ENCODE measurements at regions not wholly inside any gene's neighbourhood (a gene's known extent, or its start where the extent isn't known, plus 50 kb on each side); places are given as distances from the start of the nearest gene placed in this dataset.
"Not testable (repeated sequence)": the region's sequence is repeated elsewhere in the genome, so short reads cannot be mapped to it uniquely, and the experiment has no call there.

DNA sequence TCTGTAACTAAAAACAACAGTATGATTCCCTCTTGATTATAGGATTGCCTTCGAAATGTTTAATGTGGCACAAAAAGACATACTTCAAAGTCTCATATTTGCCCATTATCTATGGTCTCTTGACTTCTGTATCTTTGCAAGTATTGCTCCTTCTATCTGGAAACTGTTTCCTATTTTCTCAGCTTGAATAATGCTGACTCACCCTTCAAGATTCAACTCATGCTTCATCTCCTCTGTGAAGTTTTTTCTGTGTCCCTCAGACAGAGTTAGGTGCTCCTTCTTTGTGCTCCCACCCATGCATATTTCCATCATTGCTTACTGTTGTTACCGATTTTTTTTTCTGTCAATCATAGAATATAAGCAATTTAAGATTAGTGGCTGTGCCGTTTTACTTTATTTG, 192.8 kb upstream of the ROBO1 start:
- ATAC-seq (no peak), DNase-seq (no peak)

DNA sequence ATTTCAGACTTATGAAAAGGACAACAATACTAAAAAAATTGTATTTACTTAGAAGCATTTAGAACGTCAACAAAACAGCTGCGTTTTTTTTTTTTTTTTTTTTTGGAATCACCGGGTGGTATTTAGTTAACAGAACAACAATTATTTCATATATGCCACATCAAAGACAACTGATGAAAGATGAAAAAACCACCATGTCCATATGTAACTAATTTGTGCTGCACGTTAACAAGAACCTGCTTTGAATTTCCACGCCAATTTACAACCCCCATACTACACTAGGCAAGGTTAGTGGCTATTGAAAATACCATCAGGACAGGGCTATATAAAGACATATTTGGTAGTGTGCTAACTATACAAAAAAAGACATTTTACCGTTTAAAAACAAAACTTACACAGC, 189.3 kb upstream of the ROBO1 start:
- DNase-seq (no peak), ATAC-seq (no peak)

DNA sequence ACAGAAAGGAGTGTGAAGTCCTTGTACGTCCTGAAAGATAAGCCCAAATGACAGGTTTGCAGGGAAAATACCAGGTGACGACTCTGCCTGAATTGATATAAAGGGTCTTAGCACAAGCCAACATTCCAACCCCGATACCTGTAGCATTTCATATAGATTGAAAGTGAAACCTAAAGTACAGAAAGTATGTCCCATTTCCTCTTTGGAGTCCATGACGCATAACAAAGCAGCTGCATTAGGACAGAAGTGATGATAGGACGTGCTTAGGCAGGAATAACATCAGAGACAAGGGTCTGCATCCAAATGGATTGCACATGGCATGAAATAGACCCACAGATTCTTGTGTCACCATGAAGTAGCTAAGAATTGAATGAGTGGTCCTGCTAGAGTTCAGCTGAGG, 187.0 kb upstream of the ROBO1 start:
- no peak for ATAC-seq

DNA sequence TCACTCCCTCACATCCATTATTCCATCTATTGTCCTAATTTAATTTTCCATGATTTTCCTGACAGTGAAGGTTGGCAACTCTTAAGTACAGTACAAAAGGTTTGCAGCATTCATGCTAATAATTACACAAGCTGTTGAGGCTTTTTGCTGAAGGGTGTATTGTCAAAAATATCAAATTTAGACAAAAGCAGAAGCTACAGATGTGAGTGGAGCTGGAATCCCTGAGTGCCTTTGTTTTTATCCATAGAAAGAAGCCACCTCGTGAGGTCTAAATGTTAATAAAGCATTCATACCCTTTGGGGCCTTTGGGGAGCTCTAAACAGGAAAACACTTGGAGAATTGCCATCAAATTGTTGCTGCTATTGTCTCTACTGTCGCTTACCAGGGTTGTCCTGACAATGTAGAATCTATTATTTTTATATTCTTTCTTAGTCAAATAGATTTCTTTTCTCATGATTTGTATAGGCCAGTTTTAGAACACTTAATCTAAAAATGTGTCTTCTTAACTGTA, 185.8 kb upstream of the ROBO1 start:
- DNase-seq, result no peak
- no peak for ATAC-seq

More for the DNA sequence above, 187.0 kb upstream of the ROBO1 start:
- DNase-seq, result no peak

DNA sequence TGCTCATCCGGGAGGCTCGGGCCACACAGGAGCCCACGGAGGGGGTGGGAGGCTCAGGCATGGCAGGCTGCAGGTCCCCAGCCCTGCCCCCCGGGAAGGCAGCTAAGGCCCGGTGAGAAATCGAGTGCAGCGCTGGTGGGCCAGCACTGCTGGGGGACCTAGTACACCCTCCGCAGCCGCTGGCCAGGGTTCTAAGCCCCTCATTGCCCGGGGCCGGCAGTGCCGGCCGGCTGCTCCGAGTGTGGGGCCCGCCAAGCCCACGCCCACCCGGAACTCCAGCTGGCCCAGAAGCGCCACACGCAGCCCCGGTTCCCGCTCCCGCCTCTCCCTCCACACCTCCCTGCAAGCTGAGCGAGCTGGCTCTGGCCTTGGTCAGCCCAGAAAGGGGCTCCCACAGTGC, 183.6 kb upstream of the ROBO1 start:
- DNase-seq, ATAC-seq: not testable (repeated sequence)

DNA sequence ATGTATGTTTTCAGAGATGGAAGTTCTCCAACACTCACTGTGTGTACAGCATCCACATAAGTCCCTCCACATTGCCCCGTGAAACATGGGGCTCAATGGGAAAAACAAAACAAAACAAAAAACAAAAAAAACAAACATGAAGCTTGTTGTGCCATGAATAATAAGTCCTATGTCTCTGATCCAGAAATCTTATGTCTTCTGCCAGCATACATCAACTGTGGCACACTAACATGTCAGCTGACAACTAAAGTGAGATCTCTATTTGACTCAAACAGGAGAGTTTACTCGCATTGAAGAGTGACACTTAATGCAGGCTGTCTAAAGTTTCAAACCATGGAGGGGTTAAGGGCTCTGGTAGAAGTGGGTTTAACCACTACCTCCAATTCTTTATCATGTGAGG, 180.2 kb upstream of the ROBO1 start:
- ATAC-seq (no peak), DNase-seq (no peak)

DNA sequence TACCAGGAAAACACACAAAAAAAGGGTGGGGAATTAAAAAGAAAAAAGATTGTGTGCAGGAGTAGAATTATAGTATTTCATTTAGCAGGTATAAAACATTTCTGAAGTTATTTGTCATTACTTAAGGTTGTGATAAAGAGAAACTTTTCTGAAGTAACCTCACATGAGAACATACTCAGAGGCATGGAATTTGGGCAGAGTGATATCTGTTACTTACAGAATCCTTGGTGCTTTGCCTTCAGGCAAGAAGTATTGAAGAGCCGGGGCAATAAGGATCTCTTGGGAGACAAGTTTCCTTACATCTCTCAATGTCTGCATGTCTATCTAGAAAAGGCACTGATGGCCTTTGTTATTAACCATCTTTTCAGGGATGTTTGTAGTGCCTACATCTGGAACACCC, 179.7 kb upstream of the ROBO1 start:
- ATAC-seq, result no peak
- no peak for DNase-seq

DNA sequence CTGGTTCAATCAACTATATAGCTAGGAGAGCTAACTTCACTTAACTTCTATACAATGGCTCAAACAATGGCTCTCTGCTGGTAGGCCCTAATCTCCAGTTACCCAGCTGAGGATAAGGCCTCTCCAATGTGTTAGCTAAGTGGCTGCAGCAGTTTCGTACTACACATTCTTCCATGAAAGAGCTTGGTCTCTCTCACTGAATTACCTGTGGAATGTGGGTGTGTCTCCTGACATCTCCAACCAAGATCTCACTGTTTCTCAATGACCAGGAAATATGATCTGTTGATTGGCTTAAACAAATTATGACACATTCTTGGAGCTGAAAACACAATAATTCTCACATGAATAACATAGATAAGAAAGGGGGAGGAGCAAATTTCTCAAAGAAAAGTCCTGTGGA, 169.8 kb upstream of the ROBO1 start:
- no peak for DNase-seq

DNA sequence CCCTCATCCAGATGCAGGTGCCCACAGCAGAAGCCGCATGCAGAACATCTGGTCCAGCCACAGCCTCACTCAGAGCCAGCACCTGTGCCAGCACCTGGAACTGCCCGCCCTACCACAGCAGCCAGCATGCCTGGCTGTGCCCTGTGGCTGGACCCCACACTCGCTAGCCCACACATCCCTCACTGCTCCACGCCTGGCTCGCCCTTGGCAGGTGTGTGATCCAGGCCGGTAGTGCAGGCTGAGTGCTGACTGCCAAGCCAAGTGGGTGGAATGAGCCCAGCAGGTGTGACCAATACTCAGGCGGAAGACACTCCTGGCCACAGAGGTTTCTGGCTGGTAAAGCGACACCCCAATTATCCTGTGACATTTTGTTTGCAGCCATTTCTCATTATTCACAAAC, 162.4 kb upstream of the ROBO1 start:
- DNase-seq, result no peak
- ATAC-seq, result no peak

More for the DNA sequence above, 169.8 kb upstream of the ROBO1 start:
- no peak for ATAC-seq

DNA sequence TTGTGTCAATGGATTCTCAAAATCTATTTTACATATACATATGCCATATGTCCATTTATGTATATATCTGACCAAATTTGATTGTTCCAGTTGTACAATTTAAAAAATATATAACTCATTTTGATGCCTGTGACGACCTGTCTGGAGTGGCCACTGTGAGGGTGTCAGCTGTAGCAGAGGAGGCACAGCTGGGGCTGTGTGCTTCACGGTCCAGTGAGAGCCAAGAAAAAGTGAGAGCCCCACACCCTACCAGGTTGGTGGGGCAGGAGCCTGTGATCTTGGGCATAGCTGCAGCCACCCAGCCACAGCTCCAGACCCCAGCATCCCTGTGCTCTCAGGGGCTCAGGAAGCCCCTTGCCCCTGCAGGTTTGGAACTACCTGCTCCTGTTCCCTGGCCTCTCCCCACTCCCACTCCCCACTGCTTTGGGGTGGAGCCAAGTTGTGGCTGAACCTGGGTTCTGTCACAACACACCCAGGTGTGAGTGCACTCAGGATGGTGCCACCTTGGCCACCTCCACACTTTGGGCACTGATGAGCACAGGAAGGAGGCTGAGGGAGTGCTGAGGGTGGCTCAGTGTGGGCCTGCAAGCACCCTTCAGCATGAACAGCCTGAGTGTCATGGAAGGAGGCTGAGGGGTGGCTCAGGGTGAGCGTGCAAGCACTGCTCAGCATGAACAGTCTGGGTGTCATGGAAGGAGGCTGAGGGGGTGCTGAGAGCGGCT, 161.1 kb upstream of the ROBO1 start:
- ATAC-seq (no peak), DNase-seq (no peak)

DNA sequence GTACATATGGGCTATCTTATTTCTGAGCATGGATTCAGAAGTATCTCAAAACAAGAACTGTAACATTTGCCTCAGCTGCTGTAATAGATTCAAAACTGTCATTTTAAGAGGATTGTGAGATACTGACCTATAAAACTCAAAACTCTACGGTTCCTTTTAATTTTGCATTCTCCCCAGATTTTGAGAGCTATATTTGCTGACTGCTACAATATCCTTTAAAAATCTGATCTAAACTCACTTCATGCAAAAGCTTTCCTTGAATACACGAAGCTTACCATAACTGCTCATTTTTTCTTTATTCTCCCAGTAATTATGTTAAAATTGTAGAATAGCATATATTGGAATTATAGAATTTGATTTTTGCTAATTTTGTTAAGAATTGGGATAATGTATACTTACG, 158.7 kb upstream of the ROBO1 start:
- no peak for ATAC-seq
- DNase-seq, result no peak

DNA sequence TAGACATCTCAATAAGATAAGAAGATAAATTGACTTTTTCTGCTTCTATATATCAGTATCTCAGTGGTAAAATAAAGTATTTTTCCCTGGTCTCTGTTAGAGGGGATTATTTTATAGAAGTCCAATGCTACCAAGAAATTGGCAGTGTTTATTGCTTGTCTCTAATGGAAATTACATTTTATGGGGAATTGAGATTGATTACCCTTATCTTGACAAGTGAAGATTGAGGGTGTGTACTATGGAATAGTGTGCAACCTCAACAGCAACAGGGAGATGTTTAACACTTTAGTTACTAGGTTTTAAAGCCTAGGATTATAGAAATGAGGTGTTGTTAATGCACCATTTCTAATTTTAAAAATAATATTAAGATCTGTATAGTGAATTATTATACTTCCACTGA, 154.8 kb upstream of the ROBO1 start:
- ATAC-seq, result no peak

DNA sequence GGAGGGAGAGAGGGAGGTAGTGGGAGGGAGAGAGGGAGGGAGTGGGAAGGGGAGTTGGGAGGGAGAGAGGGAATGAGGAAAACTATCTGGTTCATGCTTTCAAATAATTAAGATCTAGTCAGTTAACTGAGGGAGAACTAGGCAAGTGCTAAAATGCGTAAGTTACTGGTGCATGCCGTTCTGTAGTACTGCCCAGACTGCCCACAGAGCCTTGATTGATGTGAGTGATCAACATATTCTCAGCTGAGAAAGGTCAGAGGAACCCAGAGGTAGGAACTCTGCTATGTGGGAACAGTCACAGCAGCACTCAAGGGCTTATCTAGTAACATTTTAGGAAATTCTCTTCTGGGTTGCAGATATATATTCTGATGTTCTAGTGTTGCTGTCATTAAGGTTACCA, 149.8 kb upstream of the ROBO1 start:
- ATAC-seq, result no peak

More for the DNA sequence above, 154.8 kb upstream of the ROBO1 start:
- no peak for DNase-seq

DNA sequence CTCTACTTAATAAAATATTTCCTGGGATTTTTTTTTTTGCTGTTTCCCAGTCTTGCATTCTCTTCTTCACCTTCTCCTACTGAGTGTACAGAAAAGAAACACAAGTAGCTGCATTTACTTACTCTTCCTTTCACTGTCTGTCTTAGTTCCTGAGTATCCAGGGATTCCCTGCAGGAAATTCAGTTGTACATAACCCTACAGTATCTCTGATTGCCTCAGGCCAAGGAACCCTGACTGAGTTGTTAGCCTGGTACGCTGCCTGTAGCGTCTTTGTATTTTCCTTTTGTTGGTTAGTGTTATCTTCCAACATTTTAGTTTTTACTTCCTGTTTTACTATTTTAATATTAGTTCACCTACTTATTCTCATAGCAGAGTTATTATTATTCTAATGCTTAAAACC, 142.5 kb upstream of the ROBO1 start:
- ATAC-seq (no peak), DNase-seq (no peak)

More for the DNA sequence above, 149.8 kb upstream of the ROBO1 start:
- DNase-seq, result no peak

DNA sequence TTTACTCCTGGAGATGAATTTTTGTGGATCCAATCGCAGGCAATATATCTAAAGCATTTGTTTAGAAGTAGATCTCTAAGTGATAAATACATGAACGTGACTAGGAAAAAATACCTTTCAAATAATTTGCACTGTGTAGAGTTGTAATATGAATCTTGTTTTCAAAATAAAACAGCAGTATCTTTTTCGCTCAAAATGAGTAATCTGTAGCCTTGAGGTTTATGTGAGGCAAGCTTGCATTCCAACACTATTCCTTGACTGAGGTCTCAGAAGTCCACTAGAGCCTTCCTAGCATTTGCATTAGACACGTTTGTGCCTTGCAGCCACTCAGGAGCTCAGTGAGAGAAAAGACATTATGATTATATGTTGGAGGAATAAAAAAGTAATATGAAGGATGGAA, 138.3 kb upstream of the ROBO1 start:
- DNase-seq, result no peak
- ATAC-seq, result no peak

DNA sequence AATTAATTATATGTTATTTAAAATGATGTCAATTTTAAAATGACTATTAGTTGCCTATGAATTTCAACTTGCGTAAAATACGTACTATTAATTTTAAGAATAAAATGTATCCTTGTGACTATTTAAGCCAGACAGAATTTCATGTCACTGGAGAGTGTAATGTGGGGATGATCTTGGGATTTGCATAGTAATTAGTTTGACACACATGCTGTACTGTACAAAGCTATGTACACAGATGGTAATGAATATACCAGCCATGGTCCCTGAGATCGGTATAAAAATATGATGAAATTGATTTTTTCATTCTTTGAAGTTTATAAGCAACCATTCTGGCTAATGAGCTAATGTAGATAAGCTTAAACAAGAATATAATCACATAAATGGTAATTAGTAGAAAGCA, 134.4 kb upstream of the ROBO1 start:
- DNase-seq (no peak), ATAC-seq (no peak)

DNA sequence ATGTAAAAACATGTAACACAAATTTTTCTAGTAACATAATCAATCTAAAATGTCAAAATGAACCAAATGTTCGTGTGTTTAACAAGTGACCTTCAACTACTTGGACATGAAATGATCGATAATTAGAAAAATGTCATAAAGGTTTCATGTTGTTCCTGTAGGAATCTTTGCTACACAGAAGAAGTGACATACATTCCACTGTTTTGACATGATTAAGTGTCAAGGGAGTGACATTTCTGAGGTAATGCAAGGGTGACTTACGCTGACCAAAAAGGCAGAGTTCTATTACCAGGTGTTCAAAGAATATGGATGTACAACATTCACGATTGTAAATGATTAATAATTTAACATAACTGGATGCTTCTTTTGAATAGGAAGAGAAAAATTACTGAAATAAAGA, 131.1 kb upstream of the ROBO1 start:
- ATAC-seq (no peak), DNase-seq (no peak)

DNA sequence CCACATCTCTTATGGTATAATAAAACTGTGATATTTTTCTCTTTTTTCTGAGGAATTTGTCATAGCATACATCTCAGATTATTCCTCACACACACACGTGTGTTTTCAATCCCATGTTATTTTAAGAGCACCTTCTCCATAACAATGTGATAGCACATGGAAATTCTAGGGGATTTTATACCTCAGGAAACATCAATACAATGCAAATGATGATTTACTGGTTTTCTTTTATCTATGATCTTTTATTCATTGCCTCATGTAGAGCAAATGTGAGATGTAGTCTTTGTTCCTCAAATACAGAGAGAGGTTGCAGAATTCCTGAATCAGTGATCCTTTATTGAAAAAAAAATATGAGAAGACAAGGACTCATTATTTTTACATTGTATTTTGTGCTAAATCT, 128.3 kb upstream of the ROBO1 start:
- ATAC-seq (no peak), DNase-seq (no peak)

DNA sequence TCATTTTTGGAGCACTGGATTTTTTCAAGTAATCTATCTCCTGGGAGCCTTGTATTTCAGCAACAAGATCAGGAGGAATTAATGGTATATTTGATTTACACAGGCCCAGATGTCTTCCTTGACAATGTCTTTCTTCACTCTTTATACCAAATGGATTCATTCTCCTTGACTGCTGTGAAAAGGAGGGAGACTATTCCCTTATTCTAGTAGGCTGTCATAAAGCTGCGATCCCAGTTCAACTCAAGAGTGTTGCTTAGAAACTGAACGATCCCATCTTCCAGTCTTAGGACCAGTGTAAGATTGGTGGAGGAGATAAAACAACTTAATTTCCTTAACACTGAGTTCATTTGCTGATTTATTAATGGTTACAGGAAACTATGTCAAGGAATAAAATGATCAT, 119.4 kb upstream of the ROBO1 start:
- no peak for ATAC-seq
- no peak for DNase-seq

DNA sequence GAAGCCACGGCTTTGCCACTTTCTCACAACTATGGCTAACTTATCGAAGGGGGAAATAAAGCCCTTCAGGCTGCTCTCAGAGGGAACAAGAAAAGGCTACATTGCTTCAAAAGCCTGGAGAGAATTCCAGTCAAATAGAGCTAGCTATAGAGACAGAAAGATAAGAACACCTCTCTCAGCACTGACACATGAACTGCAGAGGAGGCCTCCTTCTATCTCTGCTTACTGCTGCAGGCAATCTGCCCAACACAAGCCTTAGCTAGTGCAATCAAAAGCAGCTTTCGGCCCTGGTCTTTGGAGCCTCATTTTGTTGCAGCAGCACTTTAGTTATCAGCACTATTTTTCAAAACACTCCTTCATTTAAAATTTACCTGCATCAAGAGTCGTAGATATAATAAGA, 118.4 kb upstream of the ROBO1 start:
- ATAC-seq, result no peak
- DNase-seq, result no peak

DNA sequence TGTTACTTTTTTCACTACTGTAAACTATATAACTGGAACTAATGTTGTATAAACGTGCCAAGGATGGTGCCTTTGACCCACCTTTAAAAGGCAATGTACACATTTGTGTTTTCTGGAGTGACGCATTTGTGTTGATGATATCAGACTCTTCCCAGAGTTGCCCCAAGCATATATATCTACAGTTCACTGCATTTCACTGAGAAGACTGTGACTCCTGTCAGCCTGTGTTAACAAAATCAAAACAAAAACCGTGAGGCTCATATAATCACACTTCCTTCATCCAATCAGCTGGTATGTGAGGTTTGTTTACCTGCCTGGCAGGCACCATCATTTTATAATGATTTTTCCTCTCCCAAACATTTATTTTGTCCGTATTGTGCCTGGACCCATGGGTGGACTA, 117.6 kb upstream of the ROBO1 start:
- ATAC-seq (no peak), DNase-seq (no peak)

DNA sequence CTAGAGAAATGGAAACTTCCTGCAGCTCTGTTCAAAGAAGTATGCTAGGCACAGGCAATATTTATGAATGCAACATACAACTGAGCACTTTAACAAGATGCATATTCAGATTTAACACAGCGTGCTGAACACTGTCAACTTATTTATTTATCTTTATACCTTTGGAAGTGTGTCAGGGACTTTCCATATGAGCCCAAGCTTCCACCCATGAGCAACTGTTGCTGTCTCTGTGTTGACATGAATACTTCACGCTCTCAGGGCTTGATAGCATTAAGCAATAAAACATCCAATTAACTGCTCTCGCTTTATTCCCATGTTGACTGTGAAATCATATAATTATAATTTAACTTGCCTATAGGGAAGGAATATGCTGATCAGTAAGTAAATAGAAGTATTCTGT, 116.6 kb upstream of the ROBO1 start:
- no peak for DNase-seq
- ATAC-seq, result no peak

DNA sequence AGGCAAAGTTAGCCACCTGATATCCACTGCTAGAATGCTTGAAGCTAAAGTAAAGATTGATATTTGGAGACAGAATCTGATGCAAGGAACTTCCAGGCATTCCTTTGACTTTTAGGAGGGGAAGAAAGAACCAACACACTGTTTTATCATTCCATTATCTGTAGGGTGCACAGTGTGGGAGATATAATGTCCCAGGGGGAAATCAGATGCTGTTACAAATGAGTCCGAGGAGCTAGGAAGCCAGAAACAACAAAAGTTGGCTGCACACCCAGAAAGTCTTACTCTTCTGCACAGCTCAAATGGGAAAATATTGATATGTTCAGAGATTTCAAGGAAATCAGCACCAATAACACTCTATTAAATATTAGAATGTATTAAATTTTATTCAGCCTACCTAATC, 113.6 kb upstream of the ROBO1 start:
- ATAC-seq (no peak), DNase-seq (no peak)

DNA sequence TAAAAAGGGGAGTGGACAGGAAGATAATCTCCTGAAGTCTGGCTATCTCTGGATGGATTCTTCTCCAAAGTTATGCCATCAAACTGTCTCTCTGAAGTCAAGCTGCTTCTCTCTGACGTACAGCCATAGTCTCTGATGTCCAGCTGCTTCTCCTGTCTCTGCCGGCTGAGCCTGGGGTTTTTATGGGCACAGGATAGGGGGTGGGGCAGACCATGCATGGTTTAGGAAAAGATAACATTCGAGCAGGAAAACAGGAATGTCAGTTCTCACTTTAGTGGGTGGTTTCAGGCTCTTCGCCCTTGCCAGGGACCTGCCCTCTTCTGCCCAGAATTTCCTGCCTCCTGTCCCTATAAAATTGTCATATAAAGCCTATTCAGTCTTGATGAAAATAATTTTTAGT, 110.9 kb upstream of the ROBO1 start:
- ATAC-seq (no peak), DNase-seq (no peak)

DNA sequence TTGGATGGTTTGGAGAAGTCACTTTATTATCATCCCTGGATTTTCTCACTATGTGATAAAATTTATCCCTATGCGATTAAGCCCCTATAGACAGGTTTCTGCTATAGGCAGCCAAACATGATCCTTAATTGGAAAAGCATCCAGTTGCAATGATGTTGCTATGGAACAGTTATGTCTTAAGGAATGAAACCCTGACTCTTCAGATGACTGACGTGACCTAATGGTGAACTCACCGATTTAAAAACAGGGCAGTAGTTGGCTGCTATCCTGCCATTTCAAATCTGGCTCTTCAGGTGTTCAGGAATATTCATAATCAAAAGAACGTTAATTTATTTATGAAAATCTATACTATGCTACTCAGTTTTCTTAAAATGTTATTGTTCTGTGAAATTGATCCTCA, 106.8 kb upstream of the ROBO1 start:
- DNase-seq, result no peak
- ATAC-seq, result no peak
